NCI-H446 treated with DMSO at 0.1 percent for 48 hours (cell line): ENCODE measurements at regions not wholly inside any gene's neighbourhood (a gene's known extent, or its start where the extent isn't known, plus 50 kb on each side); places are given as distances from the start of the nearest gene placed in this dataset.

Experiments
- DNase-seq: peaks from one replicate; lab custom pipeline; 2025; lab: John Stamatoyannopoulos, UW

DNA sequence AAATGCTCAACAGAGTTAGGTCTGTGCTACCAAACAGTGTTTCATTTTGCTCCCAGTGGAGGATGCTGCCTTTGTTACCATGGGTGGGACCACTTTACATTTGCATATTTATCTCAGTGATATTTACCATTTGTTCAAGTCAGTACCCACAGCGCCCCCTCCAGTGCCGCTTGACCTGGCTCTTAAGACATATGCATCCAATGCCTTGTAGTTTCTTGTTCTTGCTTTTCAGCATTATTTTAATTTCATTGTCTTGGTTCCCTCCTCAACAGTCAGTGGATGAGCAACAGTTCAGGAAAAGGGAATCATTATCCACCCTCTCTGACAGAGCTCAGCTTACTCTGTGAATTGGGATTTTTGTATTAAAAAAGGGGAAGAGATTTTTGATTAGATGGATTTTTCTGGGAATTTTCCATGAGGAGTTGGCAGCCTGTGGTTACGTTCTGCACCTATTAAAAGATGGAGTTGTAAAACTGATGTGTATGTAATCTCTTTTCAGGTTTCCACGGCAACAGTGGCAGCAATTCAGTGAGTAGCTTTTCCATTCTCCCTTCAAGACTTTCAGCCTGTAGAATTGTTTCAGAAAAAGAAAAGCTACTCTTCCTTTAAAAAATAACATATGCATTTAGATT, 240.5 kb upstream of the DAAM1 start:
- DNase-seq: no peak

- DNase-seq: no peak
Measured at GRCh38 chr14:58950555-58950954, 237.9 kb upstream of the DAAM1 start.

DNA sequence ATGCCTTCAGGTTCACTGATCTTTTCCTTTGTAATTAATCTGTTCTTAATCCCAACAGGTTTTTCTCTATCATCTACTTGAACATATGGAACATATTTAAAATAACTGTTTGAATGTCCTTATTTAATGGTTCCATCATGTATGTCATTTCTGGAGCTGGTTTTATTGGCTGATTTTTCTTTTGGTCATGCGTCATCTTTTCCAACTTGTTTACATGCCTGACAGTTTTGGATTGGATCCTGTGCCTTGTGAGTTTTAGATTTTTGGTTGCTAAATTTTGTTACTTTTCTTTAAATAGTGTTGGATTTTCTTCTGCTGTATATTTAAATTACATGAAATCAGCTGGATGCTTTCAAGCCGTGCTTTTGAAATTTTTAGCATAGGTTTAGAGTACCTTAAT, 237.3 kb upstream of the DAAM1 start:
- no peak for DNase-seq

GRCh38 chr14:58954052-58954451, 234.4 kb upstream of the DAAM1 start:
- DNase-seq: no peak

DNA sequence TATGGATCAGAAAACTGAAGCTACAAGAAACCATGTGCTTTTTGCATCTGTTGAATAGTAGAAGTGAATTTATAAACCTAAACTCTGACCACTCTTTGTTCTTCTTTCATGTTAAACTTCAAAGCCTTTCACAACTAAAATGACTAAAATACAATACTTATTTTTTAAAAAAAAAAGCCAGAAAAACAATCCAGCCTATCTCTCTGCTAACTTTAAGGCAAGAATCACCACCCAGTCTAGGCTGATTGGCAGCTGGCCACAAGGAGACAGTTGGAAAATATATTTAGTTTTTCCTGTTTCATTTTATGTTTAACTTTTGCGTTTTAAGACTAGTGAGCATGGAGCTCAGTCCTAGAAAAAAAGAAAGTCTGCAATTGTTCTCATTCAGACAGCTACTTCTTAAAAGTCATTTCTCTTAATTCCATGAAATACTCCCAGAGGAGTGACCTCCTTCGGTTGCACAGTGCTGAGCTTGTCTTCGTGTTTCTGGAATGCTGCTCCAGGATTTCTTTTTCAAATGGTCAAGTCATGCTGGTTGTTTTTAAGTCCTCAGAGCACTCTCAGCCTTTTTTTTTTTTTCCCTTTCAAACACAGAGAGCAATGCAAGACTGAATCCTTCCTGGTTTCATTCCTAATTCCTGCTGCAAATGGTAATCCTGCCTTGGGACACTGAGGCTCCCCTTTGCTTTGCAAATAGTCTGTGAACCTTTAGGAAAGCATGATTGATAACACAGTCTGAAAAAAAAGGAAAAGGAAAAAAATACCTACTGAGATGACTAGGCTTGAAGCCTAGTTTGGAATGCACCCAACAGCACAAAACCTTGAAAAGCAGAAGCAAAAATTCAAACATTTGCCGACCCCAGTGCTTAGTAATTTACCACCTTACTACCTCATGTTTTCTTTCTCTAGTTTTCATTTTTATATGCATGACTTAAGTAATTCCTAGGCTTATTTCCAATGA, 233.3 kb upstream of the DAAM1 start:
- no peak for DNase-seq

- DNase-seq: no peak
Measured at GRCh38 chr14:58961045-58961731, 227.3 kb upstream of the DAAM1 start.

DNA sequence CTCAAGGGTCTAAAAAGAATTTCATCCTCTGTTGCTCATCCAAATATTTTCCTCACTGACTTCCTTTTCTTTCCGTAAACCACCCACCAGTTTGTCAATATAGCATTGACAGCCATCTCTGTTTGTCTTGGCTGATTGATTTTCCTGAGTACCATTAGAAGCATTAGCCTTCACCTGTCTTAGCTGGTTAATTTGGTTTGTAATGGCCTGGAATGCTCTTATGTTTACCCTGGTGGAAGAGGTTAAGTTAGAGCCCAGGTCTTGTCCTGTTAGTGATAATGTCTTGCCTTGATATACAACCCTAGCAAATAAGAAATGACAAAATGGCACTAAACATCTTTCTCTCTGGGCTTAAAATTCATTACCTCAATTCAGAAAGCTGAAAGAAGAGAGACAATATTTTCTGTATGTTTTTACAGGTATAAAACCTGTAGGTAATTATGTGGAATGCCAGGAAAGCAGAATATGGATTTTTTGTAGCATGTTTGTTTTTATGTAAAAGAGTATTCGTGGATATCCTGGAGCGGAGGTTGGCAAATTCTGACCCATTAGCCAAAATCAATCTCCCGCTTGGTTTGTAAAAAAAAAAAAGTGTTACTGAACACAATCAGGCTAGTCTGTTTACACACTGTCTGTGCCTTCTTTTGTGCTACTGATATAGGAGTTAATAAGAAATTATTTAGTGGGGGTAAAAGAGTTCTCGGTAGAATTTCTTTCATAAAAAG, 224.4 kb upstream of the DAAM1 start:
- no peak for DNase-seq

GRCh38 chr14:58964598-58964928, 223.9 kb upstream of the DAAM1 start:
- no peak for DNase-seq

- no peak for DNase-seq
Measured at GRCh38 chr14:58965601-58966000, 222.9 kb upstream of the DAAM1 start.

DNA sequence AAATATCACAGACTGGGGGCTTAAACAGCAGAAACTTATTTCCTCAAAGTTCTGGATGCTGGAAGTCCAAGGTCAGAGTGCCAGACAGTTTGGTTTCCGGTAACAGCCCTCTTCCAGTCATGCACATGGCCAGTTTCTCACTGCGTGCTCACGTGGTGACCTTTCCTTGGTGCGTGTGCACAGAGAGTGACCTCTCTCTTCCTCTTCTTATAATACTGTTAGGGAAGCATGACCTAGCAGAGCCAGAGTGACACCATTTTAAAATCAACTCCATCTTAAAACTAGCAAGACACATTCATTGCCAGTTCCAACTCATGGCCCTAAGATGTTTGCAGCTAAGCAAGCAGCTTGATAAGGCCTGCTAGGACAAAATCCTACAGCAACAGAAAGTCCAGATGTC, 221.5 kb upstream of the DAAM1 start:
- no peak for DNase-seq

GRCh38 chr14:58969951-58970751, 218.3 kb upstream of the DAAM1 start:
- DNase-seq: no peak

DNA sequence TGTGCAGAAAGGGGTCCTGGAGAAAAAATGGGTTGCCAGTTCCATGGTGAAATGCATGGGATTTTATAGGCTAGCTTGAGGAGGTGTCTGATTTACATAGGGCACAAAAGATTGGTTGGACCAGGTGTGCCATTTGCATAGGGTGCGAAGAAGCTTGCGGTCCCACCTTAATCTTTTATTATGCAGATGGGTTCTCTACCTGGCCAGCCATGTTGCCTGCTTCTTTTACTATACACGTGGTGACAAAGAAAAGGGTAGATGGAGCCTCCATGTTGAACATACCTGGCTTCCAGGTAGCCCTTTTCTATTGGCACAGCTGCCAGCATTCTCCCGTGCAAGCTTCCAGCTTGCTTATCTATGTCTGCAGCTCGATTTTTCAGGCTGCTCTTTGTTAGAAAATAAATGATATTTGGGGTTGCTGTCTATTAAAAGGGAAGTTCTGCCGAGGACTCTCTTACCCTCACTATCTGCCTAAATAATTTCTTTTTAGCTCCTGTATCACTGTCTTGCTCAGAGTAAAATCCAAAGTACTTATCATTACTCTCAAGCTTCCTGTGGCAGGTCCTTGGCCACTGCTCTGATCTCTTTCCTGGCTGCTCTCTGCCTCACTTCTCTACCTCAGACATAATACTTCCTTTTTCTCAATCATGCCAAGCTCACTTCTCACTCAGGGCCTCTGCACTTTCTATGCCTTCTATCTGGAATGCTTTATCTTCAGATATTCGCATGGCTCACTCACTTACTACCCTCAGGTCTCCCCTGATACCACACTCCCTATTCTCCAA, 216.0 kb upstream of the DAAM1 start:
- no peak for DNase-seq

- no peak for DNase-seq
Measured at GRCh38 chr14:58977366-58977765, 211.1 kb upstream of the DAAM1 start.

GRCh38 chr14:58978343-58978742, 210.1 kb upstream of the DAAM1 start:
- DNase-seq: no peak

DNA sequence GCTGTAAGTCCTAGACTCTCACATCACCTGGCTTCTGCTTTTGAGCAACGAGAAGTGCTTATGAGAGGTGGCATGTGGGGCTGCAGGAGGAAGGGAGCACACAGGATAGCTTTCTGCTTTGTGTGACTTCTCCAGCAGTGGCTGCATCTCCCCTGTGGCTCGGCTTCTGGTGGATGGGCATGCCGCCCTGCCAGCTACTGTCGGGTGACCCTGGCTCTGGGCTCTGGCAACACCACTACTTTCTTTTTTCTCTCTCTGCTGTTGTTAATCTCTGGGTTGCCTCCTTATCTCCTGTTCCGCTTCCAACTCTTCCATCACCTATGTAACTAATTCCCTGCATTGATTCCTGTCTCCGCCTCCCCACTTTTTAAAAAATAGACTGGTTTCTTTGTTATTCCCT, 209.1 kb upstream of the DAAM1 start:
- no peak for DNase-seq

DNA sequence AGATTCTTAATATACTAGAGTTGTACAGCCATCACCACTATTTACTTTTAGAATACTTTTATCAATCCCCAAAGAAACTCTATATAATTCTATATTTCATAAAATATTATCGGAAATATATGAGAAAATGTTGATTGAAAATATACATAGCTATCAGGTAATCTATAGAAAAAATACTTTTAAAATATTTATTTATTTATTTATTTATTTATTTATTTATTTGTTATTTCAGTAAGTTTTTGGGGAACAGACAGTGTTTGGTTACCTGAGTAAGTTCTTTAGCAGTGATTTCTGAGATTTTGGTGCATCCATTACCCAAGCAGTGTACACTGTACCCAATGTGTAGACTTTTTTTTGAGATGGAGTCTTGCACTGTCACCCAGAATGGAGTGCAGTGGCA, 206.6 kb upstream of the DAAM1 start:
- no peak for DNase-seq

- no peak for DNase-seq
Measured at GRCh38 chr14:58985786-58986185, 202.7 kb upstream of the DAAM1 start.

- DNase-seq: no peak
Measured at GRCh38 chr14:58987591-58987990, 200.9 kb upstream of the DAAM1 start.

- no peak for DNase-seq
Measured at GRCh38 chr14:58992935-58993334, 195.5 kb upstream of the DAAM1 start.

GRCh38 chr14:58994130-58994529, 194.3 kb upstream of the DAAM1 start:
- DNase-seq: no peak

DNA sequence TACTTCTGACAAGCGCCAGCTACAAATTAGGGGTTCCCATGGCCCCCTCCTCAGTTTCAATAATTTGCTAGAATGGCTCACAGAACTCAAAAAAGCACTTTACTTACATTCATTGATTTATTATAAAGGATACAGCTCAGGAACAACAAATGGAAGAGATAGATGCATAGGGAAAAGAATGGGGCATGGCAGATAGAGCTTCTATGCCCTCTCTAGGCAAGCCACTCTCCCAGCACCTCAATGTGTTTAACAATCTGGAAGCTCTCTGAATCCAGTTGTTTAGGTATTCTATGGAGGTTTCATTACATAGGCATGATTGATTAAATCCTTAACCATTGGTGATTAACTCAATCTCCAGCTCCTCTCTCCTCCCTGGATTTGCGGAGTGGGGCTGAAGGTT, 184.5 kb upstream of the DAAM1 start:
- DNase-seq: no peak
